Transverse colon (tissue), 4 donors: ENCODE measurements at regions not wholly inside any gene's neighbourhood (a gene's known extent, or its start where the extent isn't known, plus 50 kb on each side); places are given as distances from the start of the nearest gene placed in this dataset.

ENCODE experiments used
- DNase-seq: peaks from one replicate; pipeline ENCODE4 v3.0.0-alpha.2; 2019
- H3K27ac ChIP-seq, 4 donors: fragments of 200-600 bp; sonication (generic); 2 replicates each; pipeline ENCODE4 v1.5.1; 2016 to 2018; ENCODE audit warnings: inconsistent platforms in 4 of 4
- H3K27me3 ChIP-seq: fragments of 200-600 bp; sonication (generic); 2 replicates; pipeline ENCODE4 v1.5.1; 2017; ENCODE audit warnings: inconsistent platforms
- H3K36me3 ChIP-seq, 4 donors: fragments of 200-600 bp; sonication (generic); 2 replicates each; pipeline ENCODE4 v1.5.1; 2017 to 2019; ENCODE audit warnings: inconsistent platforms in 4 of 4
- H3K4me1 ChIP-seq, 4 donors: fragments of 200-600 bp; sonication (generic); 2 replicates each; pipeline ENCODE4 v1.5.1; 2017 to 2020; ENCODE audit warnings: inconsistent platforms in 4 of 4
- H3K4me3 ChIP-seq, 4 donors: fragments of 200-600 bp; sonication (generic); 1 replicate in 1 of 4; 2 replicates in 3 of 4; pipeline versions ENCODE4 v1.5.1 to v1.6.1; 2017 to 2019; ENCODE audit warnings: inconsistent platforms in 4 of 4
- H3K9me3 ChIP-seq, 2 donors: fragments of 200-600 bp; sonication (generic); 2 replicates each; pipeline ENCODE4 v1.5.1; 2017 to 2019; ENCODE audit warnings: inconsistent platforms in 2 of 2
- CTCF ChIP-seq, 5 experiments: fragments of 200-600 bp in 3 of 5; fragments of 450-650 bp in 2 of 5; sonication (generic) in 3 of 5; IDR thresholded peaks; 1 replicate in 2 of 5; 2 replicates in 3 of 5; pipeline ENCODE4 v1.5.1; 2016 to 2017; ENCODE audit warnings: antibody characterized with exemption in 5 of 5, inconsistent platforms in 3 of 5, mild to moderate bottlenecking in 2 of 5, moderate library complexity in 1 of 5
- EP300 ChIP-seq: sonication (generic); formaldehyde crosslinking; IDR thresholded peaks from one replicate; pipeline ENCODE4 v1.6.1; 2017; ENCODE audit warnings: antibody characterized with exemption, low read depth
- POLR2A ChIP-seq: fragments of 450-650 bp; IDR thresholded peaks from one replicate; pipeline ENCODE4 v1.6.1; 2016; ENCODE audit warnings: antibody characterized with exemption, mild to moderate bottlenecking, moderate library complexity
- POLR2AphosphoS5 ChIP-seq, 3 donors: sonication (generic); formaldehyde crosslinking; IDR thresholded peaks; one replicate each; pipeline ENCODE4 v1.6.1; 2016; ENCODE audit warnings: antibody characterized with exemption in 3 of 3
- WGBS, 2 donors: methylation state at CpG; one replicate each; pipeline ENCODE4 v1.1.5; 2018; ENCODE audit warnings: low coverage in 1 of 2; 5-methylcytosine and 5-hydroxymethylcytosine counted together
- in situ Hi-C, 4 donors: fragments of 200-750 bp; cut with MboI; loops; one replicate each; pipeline versions ENCODE4 v1.15.0 to v1.15.1; 2017; ENCODE audit warnings: low sequenced_read_pairs in 3 of 4, low pct_ligation_motif_present in 1 of 4, low pct_unique_long_range_greater_than_20kb in 1 of 4
- intact Hi-C: fragments of 100-400 bp; cut with DNase I; formaldehyde crosslinking; loops from one replicate; pipeline ENCODE4 v1.15.1; 2023; ENCODE audit warnings: low total_unique reads

GRCh38 chr12:107525063-107525718 is 160.4 kb upstream of the PWP1 start:
- no peaks in the 10 kb centered on the region for H3K4me1 ChIP-seq
- TF ChIP-seq POLR2AphosphoS5 (IDR thresholded peaks at IDR 0.05) (no peak), POLR2A (no peak), EP300 (no peak), CTCF (IDR thresholded peaks at IDR 0.05) (no peak)
- no peaks in the 10 kb centered on the region for H3K9me3 ChIP-seq
- in situ Hi-C loops (no loop called here), intact Hi-C loops (no loop called here)
- DNase-seq, result no peak
- WGBS, 2 donors, result 73 to 82% methylated on average over 2 to 8 of the region's 8 CpGs
- H3K27me3 ChIP-seq, result no peaks in the 10 kb centered on the region
- H3K27ac ChIP-seq, result no peak overlapping the region
- no peaks in the 10 kb centered on the region for H3K36me3 ChIP-seq
- no peak overlapping the region for H3K4me3 ChIP-seq

GRCh38 chr12:107525719-107526554 is 159.7 kb upstream of the PWP1 start:
- in situ Hi-C loops, result no loop called here
- no peak for DNase-seq
- intact Hi-C loops, result no loop called here
- H3K27ac ChIP-seq, result no peak overlapping the region
- no peaks in the 10 kb centered on the region for H3K27me3 ChIP-seq
- H3K4me3 ChIP-seq, result no peak overlapping the region
- TF ChIP-seq POLR2AphosphoS5 (IDR thresholded peaks at IDR 0.05) (no peak), EP300 (no peak), CTCF (IDR thresholded peaks at IDR 0.05) (no peak), POLR2A (no peak)
- H3K9me3 ChIP-seq, result no peaks in the 10 kb centered on the region
- WGBS, 2 donors, result 78 to 81% methylated on average over 8 of the region's 8 CpGs
- no peaks in the 10 kb centered on the region for H3K36me3 ChIP-seq
- H3K4me1 ChIP-seq, result no peaks in the 10 kb centered on the region

- in situ Hi-C loops (no loop called here), intact Hi-C loops (no loop called here)
- DNase-seq, result no peak
- Histone ChIP-seq H3K9me3 (no peaks in the 10 kb centered on the region), H3K4me1 (no peaks in the 10 kb centered on the region), H3K27ac (no peak overlapping the region), H3K4me3 (no peak overlapping the region), H3K36me3 (no peaks in the 10 kb centered on the region), H3K27me3 (no peaks in the 10 kb centered on the region)
- TF ChIP-seq CTCF (IDR thresholded peaks at IDR 0.05) (no peak), POLR2AphosphoS5 (IDR thresholded peaks at IDR 0.05) (no peak), EP300 (no peak)
- WGBS, 2 donors, result 83 to 93% methylated on average over 3 of the region's 3 CpGs
Observed at GRCh38 chr12:107526555-107527180, 158.9 kb upstream of the PWP1 start.

GRCh38 chr12:107528731-107529365 is 156.8 kb upstream of the PWP1 start:
- Histone ChIP-seq H3K4me1 (no peaks in the 10 kb centered on the region), H3K9me3 (no peaks in the 10 kb centered on the region), H3K36me3 (no peaks in the 10 kb centered on the region), H3K27me3 (no peaks in the 10 kb centered on the region), H3K4me3 (no peak overlapping the region), H3K27ac (no peak overlapping the region)
- intact Hi-C loops (no loop called here), in situ Hi-C loops (no loop called here)
- TF ChIP-seq POLR2A, result no peak
- no peak for TF ChIP-seq CTCF (IDR thresholded peaks at IDR 0.05)
- TF ChIP-seq POLR2AphosphoS5 (IDR thresholded peaks at IDR 0.05), result no peak
- no peak for TF ChIP-seq EP300
- WGBS, 2 donors, result 90 to 93% methylated on average over 7 of the region's 7 CpGs
- no peak for DNase-seq
